ENCODE measurements at regions not wholly inside any gene's neighbourhood (a gene's known extent, or its start where the extent isn't known, plus 50 kb on each side); places are given as distances from the start of the nearest gene placed in this dataset.

DNA sequence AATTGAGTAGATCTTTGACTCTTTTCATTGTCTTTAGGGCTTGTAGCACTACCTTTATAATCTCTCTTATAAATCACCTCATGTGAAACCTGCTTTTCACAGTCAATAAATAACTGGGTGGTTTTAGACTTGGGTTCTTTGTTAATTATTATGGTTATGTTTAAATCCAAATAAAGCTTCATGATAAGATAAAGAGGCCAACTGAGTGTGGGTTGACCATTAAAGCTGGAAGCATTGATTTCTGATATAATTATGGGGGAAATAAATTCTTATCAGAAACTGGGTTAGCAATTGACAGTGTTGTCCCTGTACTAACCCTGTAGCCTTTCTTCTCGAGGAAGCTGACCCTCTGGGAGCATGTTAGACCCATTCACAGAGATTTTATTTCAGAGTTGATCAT is 384.7 kb upstream of the LCORL start:
- Histone ChIP-seq H3K36me3 (ENCODE audit: control insufficient read depth in 1 of 2, insufficient read depth in 2 of 2, low read length in 2 of 2) (no peaks in the 10 kb centered on the region), H3K4me3 (ENCODE audit: low read depth, low read length) (no peak overlapping the region), H3K4ac (ENCODE audit: low read depth, low read length) (no peak overlapping the region), H3K79me1 (ENCODE audit: low read length) (peaks cover 4% of the 10 kb centered on the region), H4K12ac (ENCODE audit: low read depth, low read length) (no peak overlapping the region), H3K4me2 (ENCODE audit: low read length) (no peak overlapping the region), H2BK5ac (ENCODE audit: low read depth, low read length, poor library complexity) (no peak overlapping the region), H4K91ac (ENCODE audit: low read depth, low read length) (no peak overlapping the region), H3K4me1 (ENCODE audit: control insufficient read depth in 1 of 2, insufficient read depth in 2 of 2, low read length in 2 of 2) (no peaks in the 10 kb centered on the region), H3K79me2 (ENCODE audit: control insufficient read depth, insufficient read depth, low read length, poor library complexity) (peaks cover 2% of the 10 kb centered on the region), H2AK5ac (ENCODE audit: low read length) (no peak overlapping the region), H2BK12ac (ENCODE audit: low read length) (no peak overlapping the region), H3K9ac (ENCODE audit: low read length) (no peak overlapping the region), H4K8ac (ENCODE audit: low read depth, low read length) (no peak overlapping the region), H3K14ac (ENCODE audit: low read length) (no peak overlapping the region), H3K27ac (ENCODE audit: low read depth, low read length) (no peak overlapping the region), H2AFZ (ENCODE audit: insufficient read depth, low read length, poor library complexity) (no peak overlapping the region), H3K9me3 (ENCODE audit: insufficient read depth, low read depth, low read length) (no peaks in the 10 kb centered on the region), H3K23ac (ENCODE audit: low read length) (no peak overlapping the region), H2BK120ac (ENCODE audit: insufficient read depth, low read length, poor library complexity) (no peak overlapping the region), H3K18ac (ENCODE audit: low read length) (no peak overlapping the region), H3K27me3 (ENCODE audit: insufficient read depth, low read length) (no peaks in the 10 kb centered on the region)
- no peak for DNase-seq
- WGBS (ENCODE audit: extremely low coverage, insufficient coverage, insufficient read length) = no CpG with 5 or more reads among the region's 1 CpG

DNA sequence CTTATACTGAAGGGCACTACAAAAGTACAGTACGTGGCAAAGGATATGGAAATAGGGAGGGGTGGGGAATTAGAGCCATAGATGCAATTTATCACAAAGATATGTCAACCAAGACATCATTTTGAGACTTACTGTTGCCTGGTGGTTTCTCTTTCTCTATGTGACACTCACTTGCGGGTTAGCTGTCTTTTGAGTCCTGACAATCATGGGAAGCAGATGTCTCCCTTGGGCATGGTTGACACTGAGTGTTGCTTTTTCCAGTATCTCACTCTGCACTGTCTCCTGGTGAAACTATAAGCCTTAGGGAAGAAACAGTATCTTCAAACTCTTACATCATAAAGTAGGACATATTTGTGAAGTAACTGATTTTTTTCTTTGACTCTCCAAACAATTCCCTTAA is 383.5 kb upstream of the LCORL start:
- Histone ChIP-seq H2BK5ac (ENCODE audit: low read depth, low read length, poor library complexity) (no peak overlapping the region), H3K4me1 (ENCODE audit: control insufficient read depth in 1 of 2, insufficient read depth in 2 of 2, low read length in 2 of 2) (no peaks in the 10 kb centered on the region), H2AFZ (ENCODE audit: insufficient read depth, low read length, poor library complexity) (no peak overlapping the region), H3K27me3 (ENCODE audit: insufficient read depth, low read length) (no peaks in the 10 kb centered on the region), H4K12ac (ENCODE audit: low read depth, low read length) (no peak overlapping the region), H3K9me3 (ENCODE audit: insufficient read depth, low read depth, low read length) (no peaks in the 10 kb centered on the region), H3K18ac (ENCODE audit: low read length) (no peak overlapping the region), H3K4me2 (ENCODE audit: low read length) (no peak overlapping the region), H2BK12ac (ENCODE audit: low read length) (no peak overlapping the region), H3K79me2 (ENCODE audit: control insufficient read depth, insufficient read depth, low read length, poor library complexity) (peaks cover 2% of the 10 kb centered on the region), H2AK5ac (ENCODE audit: low read length) (no peak overlapping the region), H3K79me1 (ENCODE audit: low read length) (peaks cover 4% of the 10 kb centered on the region), H4K91ac (ENCODE audit: low read depth, low read length) (no peak overlapping the region), H3K9ac (ENCODE audit: low read length) (no peak overlapping the region), H3K27ac (ENCODE audit: low read depth, low read length) (no peak overlapping the region), H4K8ac (ENCODE audit: low read depth, low read length) (no peak overlapping the region), H3K4ac (ENCODE audit: low read depth, low read length) (no peak overlapping the region), H3K23ac (ENCODE audit: low read length) (no peak overlapping the region), H3K36me3 (ENCODE audit: control insufficient read depth in 1 of 2, insufficient read depth in 2 of 2, low read length in 2 of 2) (no peaks in the 10 kb centered on the region), H3K4me3 (ENCODE audit: low read depth, low read length) (no peak overlapping the region), H3K14ac (ENCODE audit: low read length) (no peak overlapping the region), H2BK120ac (ENCODE audit: insufficient read depth, low read length, poor library complexity) (no peak overlapping the region)
- no peak for DNase-seq
- no CpG with 5 or more reads among the region's 2 CpGs for WGBS (ENCODE audit: extremely low coverage, insufficient coverage, insufficient read length)

DNA sequence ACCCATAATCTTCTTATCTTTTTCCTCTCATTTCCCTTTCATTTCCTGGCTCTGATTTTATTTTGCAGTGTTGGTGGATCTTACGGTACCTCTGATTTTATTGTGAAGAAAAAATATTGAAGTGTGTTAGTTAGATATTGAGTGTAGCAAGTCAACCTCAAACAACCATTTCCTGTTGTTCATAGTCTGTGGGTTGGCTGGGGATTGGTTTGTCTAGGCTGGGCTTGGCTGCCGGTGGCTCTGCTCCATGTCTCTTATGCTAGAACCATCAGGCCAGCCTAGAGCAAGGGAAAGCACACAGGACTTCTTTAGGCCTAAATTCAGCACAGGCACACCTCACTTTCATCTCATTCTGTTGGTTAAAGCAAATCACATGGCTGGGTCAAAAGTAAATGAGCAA is 383.1 kb upstream of the LCORL start:
- no peak for DNase-seq
- H2BK12ac ChIP-seq (ENCODE audit: low read length) = peak overlapping the region; percentile 27
- 100% methylated on average over 1 of the region's 2 CpGs for WGBS (ENCODE audit: extremely low coverage, insufficient coverage, insufficient read length)
- no peak overlapping the region for H3K23ac ChIP-seq (ENCODE audit: low read length)
- H4K12ac ChIP-seq (ENCODE audit: low read depth, low read length) = no peak overlapping the region
- peaks cover 4% of the 10 kb centered on the region for H3K79me1 ChIP-seq (ENCODE audit: low read length)
- no peak overlapping the region for H3K4ac ChIP-seq (ENCODE audit: low read depth, low read length)
- no peaks in the 10 kb centered on the region for H3K9me3 ChIP-seq (ENCODE audit: insufficient read depth, low read depth, low read length)
- H2BK5ac ChIP-seq (ENCODE audit: low read depth, low read length, poor library complexity) = no peak overlapping the region
- peaks cover 2% of the 10 kb centered on the region for H3K79me2 ChIP-seq (ENCODE audit: control insufficient read depth, insufficient read depth, low read length, poor library complexity)
- H4K8ac ChIP-seq (ENCODE audit: low read depth, low read length) = no peak overlapping the region
- no peak overlapping the region for H3K18ac ChIP-seq (ENCODE audit: low read length)
- H3K4me3 ChIP-seq (ENCODE audit: low read depth, low read length) = no peak overlapping the region
- H3K36me3 ChIP-seq (ENCODE audit: control insufficient read depth in 1 of 2, insufficient read depth in 2 of 2, low read length in 2 of 2) = no peaks in the 10 kb centered on the region
- H2AFZ ChIP-seq (ENCODE audit: insufficient read depth, low read length, poor library complexity) = peak overlapping the region; percentile 32
- no peak overlapping the region for H3K4me2 ChIP-seq (ENCODE audit: low read length)
- no peak overlapping the region for H3K27ac ChIP-seq (ENCODE audit: low read depth, low read length)
- H3K14ac ChIP-seq (ENCODE audit: low read length) = no peak overlapping the region
- H3K9ac ChIP-seq (ENCODE audit: low read length) = no peak overlapping the region
- H4K91ac ChIP-seq (ENCODE audit: low read depth, low read length) = no peak overlapping the region
- no peak overlapping the region for H2BK120ac ChIP-seq (ENCODE audit: insufficient read depth, low read length, poor library complexity)
- no peak overlapping the region for H2AK5ac ChIP-seq (ENCODE audit: low read length)
- H3K4me1 ChIP-seq (ENCODE audit: control insufficient read depth in 1 of 2, insufficient read depth in 2 of 2, low read length in 2 of 2) = no peaks in the 10 kb centered on the region
- H3K27me3 ChIP-seq (ENCODE audit: insufficient read depth, low read length) = no peaks in the 10 kb centered on the region

DNA sequence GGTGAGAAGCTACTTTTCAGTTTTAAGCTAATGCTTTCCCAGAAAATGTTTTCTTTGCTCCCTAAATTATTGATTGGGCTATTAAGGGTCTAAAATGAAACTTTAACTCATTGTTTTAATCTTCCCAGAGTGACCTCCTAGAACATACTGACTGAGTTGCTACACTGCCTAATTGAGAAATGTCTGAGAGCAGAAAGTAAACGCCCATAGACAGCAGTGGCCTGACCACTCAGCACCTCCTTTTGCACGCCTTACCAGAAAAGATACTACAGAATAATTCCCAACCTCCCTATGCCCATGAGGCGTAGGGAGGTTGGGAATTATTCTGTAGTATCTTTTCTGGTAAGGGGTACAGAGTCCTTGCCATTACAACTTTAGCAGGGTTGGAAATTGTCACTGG is 381.8 kb upstream of the LCORL start:
- DNase-seq = no peak
- Histone ChIP-seq H4K91ac (ENCODE audit: low read depth, low read length) (no peak overlapping the region), H3K14ac (ENCODE audit: low read length) (no peak overlapping the region), H3K27ac (ENCODE audit: low read depth, low read length) (no peak overlapping the region), H3K18ac (ENCODE audit: low read length) (no peak overlapping the region), H2AFZ (ENCODE audit: insufficient read depth, low read length, poor library complexity) (no peak overlapping the region), H3K23ac (ENCODE audit: low read length) (no peak overlapping the region), H3K79me1 (ENCODE audit: low read length) (peaks cover 4% of the 10 kb centered on the region), H3K79me2 (ENCODE audit: control insufficient read depth, insufficient read depth, low read length, poor library complexity) (peaks cover 2% of the 10 kb centered on the region), H2AK5ac (ENCODE audit: low read length) (no peak overlapping the region), H3K4me3 (ENCODE audit: low read depth, low read length) (no peak overlapping the region), H3K4ac (ENCODE audit: low read depth, low read length) (no peak overlapping the region), H3K4me1 (ENCODE audit: control insufficient read depth in 1 of 2, insufficient read depth in 2 of 2, low read length in 2 of 2) (peaks cover 0 to 1% of the 10 kb centered on the region in 2 experiments), H3K36me3 (ENCODE audit: control insufficient read depth in 1 of 2, insufficient read depth in 2 of 2, low read length in 2 of 2) (no peaks in the 10 kb centered on the region), H4K8ac (ENCODE audit: low read depth, low read length) (no peak overlapping the region), H3K9me3 (ENCODE audit: insufficient read depth, low read depth, low read length) (no peaks in the 10 kb centered on the region), H2BK5ac (ENCODE audit: low read depth, low read length, poor library complexity) (no peak overlapping the region), H3K9ac (ENCODE audit: low read length) (no peak overlapping the region), H4K12ac (ENCODE audit: low read depth, low read length) (no peak overlapping the region), H2BK12ac (ENCODE audit: low read length) (no peak overlapping the region), H3K27me3 (ENCODE audit: insufficient read depth, low read length) (no peaks in the 10 kb centered on the region), H3K4me2 (ENCODE audit: low read length) (no peak overlapping the region), H2BK120ac (ENCODE audit: insufficient read depth, low read length, poor library complexity) (no peak overlapping the region)
- WGBS (ENCODE audit: extremely low coverage, insufficient coverage, insufficient read length) = no CpG with 5 or more reads among the region's 3 CpGs
